GM19397 (cell line): ENCODE measurements at regions not wholly inside any gene's neighbourhood (a gene's known extent, or its start where the extent isn't known, plus 50 kb on each side); places are given as distances from the start of the nearest gene placed in this dataset.

Experiments
- ATAC-seq: cut with Tn5 transposase; IDR thresholded peaks from one replicate; pipeline ENCODE4 v1.9.1; 2021; ENCODE audit warnings: mild to moderate bottlenecking, moderate library complexity; ENCODE audit not compliant: unreplicated experiment

DNA sequence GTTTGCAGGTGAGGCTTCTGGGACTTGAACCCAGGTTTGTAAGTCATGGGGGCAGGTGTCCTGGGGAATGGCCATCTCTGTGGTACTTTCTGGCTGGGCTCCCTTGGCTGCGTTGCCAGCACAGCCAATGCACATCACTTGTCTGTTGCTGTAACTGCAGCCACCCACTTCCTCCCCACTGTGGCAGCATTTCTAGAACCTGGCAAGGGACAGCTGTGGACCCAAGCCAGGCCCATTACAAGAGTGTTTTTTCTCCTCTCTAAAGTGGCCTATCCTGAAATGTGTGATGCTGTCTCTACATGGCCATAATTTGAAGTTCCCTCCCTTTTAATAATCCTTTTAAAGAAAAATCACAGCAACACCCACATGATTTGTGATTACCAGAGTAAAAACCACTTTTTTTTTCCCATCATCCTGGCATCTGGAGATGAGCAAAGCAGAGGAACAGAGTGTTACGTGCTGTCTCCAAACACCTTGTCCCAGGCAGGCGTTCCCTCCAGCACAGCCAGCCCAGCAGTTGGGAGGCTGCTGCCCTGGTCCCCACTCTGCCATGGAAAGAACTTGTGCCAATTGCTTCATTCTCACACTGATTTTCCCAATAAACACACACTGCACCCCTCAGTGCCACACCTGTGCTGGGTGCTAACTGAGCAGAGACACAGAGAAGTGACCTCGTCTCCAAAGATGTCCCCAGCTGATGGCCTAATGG lies 360.6 kb upstream of the USP24 start:
- ATAC-seq = no peak

DNA sequence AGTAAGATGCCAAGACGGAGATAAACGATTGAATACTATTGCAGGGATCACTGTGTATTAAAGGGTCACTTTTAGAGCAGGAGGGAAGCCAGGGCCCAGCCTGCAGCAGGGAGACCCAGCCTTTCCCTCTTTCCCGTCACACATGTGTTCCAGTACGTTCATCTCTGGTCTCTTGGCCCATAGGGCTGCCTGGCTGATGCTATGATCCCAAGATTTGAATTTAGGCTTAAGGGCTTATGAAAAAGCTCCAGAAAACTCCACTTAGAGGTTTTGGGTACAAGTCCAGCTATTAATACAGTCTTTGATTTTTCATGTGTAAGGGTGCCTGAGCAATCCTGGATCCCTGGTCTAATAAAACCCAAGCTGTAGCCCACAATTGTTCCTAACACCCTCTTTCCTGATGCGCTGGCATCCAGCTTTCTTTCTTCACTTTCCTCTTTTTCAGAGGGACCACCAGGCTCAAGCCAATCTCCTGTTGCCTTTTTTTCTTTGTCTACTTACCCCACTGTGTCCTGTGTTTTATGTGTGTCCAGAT lies 359.6 kb upstream of the USP24 start:
- no peak for ATAC-seq

DNA sequence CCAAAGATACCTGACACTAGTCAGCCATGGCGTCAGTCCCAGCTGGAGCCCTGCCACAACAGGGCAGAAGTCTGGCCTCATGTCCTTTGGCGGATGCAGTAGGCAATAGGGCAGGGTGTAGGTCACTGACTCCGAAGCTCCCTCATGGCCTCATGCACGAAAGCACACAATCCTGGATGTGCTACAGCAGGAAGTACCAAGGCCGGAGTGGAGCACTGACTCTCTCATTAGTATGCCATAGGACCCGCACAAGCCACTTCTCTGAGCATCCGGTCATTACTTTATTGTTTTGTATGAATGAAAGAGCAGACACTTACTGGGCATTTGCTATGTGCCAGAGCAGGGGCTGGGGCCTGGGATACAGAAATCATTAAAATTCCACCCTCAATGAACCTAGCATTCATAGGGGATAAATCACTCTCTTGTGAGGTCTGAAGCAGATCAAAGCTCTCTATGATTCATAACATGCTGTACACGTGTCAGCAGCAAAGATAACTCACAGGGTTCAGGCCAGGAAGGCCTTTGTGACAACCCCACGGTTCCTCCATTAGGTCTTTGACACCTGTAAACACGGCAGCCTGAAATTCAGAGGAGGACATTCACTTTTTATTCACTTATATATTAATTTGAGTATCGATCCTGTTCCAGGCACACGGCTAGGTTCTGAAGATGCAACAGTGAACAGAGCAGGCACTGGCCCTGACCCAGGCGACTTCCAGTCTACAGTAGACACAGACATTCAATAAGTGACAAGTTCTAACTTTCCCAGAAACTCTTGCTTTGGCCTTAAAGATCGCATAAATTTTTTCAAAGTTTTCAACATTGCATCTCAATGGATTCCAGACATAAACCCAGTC lies 357.9 kb upstream of the USP24 start:
- ATAC-seq = no peak

DNA sequence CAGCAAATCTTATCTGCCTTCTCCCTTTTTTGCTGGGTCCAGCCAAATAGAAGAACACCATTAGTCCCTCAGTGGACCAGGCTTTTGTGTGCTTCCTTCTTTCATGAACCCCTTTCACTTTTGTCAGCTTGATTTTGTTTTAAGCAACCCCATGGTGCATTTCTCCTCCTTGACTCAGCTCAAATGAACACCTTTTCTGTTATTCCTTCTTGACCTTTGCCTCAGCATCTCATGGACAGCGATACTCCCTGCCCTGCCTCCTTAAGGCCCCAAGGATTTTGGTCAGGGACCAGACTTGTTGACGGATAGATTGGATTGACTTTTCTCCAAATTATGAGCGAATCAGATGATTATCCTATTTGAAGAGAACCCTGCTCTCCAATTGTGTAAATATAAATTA lies 356.6 kb upstream of the USP24 start:
- no peak for ATAC-seq

DNA sequence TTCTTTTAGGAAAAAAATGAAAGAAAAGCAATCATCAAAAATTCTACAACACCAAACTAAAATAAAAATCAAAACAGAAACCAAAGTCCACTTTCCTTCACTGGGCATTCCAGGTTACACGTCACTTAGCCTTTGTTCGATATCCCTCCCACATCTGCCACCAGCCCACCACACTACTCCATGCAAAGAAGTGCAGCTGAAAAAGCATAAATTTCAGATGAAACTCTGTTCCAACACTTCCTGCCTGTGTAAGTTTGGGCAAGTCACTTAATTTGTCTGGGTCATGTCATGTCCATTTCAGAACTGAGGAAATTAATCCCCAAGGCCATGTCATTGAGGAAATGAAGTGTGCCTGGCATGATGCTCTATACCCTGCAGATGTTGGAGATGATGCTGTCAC lies 354.3 kb upstream of the USP24 start:
- ATAC-seq = no peak

DNA sequence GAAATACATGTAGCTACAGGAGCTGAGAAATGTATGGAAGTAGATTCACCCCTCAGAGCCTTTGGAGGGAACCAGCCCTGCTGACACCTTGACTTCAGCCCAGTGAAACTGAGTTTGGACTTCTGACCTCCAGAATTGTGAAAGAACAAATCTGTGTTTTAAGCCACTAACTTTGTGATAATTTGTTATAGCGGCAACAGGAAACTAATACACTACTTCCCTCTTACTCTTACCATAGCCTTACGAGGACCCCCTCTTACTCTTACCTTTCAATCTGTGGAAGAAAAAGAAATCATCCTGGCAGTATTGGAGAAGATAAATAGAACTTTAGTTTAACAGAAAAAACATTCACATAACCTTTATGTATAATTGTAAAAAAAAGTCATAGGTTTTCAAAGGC lies 353.6 kb upstream of the USP24 start:
- no peak for ATAC-seq

DNA sequence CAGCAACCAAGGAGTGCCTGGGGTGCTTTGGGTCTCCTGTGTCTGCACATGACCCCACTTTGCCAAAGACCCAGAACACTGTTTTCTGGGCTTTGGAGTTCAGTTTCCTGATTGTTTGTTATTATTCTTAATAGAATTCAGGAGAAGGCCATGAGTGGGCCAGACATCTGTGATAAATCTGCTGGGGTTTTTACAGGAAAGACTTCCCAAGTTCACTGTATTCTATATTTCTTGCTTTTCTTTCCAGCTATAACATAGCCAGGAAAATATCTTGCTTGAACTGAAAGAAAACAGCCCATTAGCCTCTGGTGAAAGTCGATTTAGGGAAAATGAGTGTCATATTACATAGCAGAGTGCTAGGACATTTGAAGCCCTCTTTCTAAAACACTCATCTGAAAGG lies 345.1 kb upstream of the USP24 start:
- ATAC-seq = no peak

DNA sequence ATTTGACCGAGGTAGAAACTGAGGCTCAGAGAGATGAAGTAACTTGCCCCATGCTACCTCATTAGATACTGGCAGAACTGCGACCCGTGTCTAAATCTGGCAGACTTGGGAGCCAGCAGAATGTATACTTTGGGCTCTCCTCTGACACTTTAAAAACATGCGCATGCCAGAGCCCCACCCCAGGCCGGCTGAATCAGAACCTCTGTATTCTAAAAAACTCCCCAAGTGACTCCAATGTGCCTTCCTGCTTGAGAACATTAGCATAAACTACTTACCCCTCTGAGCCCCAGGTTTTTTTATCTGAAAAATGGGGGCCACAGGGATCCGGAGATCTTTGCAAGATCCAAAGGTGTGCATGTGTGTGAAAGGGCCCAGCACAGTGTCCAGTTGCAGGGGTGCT lies 344.7 kb upstream of the USP24 start:
- no peak for ATAC-seq

DNA sequence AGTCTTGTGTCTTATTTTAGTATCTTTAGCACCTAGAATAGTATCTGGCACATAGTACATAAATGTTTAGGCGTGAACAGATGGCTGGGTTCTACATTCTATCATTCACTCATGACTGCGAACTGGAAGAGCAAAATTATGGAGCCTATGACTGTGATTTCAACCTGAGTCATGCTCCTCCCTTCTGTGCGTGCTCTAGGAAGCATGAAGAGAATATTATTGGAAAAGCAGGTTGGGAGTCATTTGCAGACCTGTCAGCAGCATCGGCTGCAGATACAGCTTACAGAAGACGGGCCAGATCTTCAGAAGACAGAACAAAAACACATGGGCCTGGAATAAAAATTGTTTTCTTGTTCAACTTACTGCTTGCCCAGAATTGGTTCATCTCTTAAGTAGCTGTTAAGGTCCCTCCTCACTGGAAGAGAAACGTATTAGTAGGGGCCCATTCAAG lies 344.0 kb upstream of the USP24 start:
- no peak for ATAC-seq

DNA sequence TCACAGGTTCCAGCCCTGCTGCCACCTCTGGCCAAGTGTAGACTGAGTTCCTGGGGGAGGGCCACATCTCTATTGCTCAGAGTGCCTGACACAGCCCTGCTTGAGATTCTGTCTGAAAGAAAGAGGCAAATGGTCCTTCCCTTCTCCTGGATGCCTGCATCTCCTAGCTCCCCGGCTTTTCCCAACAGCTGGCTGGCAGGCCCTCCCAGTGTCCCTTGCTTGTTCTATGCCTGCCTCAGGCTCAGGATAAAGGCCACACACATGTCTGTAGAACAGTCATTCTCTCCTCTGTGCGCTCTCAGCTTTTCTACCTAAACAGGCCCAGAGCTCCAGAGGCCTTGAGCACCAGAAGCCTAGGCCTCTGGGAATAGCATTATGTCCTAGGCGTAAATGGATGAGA lies 343.4 kb upstream of the USP24 start:
- ATAC-seq = no peak

DNA sequence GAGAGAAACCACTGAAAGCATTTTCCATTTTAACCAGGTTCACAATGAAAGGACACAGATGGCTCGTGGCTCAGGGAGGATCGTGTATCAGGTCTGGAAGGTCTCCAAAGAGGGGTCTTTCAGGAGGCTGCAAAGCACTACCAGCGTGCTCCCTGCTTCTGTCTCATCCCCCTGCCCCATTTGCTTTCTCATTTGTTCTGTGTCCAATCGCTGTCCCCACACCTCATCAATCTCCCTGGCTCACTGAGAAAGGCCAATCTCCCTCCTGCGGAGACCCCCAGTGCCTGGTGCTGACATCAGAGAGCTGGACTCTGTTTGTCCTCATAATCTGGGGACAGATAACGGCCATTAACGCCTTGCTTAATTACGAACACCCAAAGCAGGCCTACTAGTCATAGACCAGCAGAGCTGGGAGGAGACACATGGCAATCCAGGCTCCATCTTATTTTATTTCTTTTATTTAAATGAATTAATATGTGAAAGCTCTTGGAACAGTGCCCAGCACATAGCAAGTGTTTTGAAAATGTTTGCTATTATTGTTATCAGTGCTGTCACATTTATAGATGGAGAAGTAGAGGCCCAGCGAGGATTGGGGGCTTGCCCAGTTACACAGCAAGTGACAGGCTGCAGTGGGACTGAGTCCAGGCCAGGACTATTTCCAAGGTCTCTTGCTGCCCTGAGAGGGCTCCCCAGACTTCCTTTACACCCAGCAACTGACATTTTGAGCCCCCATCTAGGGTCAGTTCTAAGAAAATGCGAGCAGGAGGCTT lies 341.0 kb upstream of the USP24 start:
- ATAC-seq = no peak

DNA sequence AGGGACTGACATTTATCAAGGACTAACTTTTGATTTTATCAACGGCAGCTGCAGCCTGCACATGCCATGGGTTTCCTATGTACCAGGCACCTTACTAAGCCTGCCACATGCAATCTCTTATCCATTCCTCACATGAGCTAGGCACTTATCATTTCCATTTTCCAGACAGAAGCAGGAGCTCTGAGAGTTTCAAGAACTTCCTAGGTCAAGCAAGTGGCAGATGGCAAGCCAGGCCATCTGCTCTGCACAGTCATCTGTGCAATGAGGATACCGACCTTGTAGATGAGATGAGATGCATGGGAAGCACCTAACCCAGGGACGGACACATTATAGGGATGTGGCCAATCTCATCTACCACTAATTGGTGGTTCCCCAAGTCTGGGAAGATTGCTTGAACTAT lies 339.4 kb upstream of the USP24 start:
- no peak for ATAC-seq

DNA sequence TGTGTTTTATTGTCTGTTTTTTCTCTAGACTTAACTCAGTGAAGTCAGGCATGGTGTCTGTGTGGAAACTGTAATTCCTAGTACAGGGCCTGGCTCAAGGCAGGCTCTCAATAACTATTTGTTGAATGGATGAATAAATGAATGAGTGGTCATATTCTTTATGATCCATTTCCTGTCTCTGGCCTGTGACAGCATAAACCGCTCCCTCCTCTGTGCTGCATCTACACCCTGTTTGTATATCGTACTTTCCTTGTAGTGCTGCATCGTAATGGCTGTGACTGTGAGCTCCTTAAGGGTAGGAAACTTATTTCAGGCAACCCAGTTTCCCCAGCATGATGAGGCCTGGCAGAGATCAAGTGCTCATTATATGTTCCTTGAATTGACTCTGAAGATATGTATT lies 337.5 kb upstream of the USP24 start:
- ATAC-seq = no peak

DNA sequence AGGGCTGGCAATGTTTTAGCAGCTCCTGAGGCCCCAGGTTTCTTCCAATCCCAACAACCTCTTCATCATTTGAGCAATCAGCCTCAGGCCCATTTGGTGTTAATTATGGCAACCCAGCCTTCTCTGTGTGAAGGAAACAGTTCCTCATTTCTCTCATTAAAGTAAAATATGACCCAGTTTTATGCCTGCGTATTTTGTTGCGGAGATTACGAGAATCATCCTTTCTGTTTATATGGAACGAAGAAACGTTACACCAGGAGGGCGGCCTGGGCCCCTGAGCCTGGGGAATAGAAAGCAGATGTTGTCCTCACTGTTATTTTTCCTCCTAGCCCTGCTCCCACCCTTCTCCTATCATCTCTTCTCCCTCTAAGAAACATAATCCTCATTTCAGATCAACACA lies 332.2 kb upstream of the USP24 start:
- ATAC-seq = no peak

DNA sequence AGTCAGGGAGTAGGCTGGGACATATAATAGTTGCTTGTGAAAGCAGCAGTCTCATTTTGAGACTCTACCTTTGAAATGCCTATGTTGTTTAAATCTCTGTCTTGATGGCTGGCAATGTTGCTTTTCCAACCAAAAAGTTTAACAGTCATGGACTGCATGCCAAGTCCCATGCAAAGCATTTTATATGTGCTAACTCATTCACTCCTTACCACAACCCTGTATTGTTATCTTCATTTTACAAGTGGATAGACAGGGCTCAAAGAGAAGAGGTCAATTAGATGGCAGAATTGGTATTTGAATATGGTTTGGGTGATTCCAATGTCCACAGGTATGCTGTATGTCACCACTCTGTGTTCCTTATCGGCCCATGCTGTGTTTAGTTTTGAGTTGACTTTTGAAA lies 331.4 kb upstream of the USP24 start:
- no peak for ATAC-seq

DNA sequence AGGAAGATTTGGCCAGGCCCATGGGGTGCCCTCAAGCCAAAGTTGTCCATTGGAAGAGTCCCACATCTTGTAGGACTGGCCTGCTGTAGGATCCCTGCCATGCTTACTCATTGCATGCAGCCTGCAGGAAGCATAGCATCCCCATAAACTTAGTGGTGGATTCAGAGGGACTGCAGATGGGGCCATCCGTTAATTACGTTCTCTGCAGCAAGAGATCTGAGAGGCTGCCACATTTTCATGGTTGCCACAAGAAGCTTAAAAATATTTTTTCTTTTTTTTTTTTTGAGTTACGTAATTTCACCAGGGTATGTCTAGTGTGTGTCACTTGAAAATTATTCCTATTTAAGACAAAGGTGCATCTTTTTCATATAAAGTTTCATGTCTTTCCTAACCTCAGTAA lies 329.7 kb upstream of the USP24 start:
- no peak for ATAC-seq

DNA sequence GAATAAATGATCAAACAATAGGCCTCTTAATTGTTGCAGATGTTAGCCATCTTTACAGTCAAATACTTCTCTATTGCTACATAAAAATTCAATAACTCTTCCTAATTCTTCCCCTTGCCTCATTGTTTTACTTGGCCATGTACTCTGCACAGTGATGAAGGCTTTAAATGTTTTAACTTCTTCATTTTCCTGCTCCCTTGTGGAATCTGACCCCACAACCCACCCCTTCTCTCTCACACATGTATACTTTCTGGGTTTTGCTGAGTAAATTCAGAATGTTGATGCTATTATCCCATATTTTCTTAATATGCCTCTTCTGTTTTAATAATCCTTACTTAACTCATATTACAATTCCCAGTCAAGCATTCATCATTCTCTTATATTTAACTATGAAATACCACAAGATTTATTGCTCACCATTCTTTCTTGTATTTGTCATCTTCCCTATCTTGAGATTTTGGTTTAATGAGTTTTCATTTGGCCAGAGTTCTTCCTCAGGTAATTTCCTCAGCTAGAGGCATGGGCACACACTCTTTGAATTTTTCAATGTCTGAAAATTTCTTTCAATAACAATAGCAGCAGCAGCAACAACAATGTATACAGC lies 327.8 kb upstream of the USP24 start:
- ATAC-seq = no peak

DNA sequence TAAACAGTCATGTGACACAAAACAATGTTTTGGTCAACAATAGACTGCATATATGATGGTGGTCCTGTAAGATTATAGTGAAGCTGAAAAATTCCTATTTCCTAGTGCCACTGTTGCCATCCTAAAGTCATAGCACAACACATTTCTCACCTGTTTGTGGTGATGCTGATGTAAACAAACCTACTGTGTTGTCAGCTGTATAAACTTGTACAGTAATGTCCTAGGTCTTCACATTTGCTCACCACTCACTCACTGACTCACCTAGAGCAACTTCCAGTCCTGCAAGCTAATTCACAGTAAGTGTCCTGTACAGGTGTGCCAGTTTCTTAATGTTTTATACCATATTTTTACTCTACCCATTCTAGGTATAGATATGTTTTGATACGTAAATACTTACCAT lies 326.1 kb upstream of the USP24 start:
- ATAC-seq = no peak

DNA sequence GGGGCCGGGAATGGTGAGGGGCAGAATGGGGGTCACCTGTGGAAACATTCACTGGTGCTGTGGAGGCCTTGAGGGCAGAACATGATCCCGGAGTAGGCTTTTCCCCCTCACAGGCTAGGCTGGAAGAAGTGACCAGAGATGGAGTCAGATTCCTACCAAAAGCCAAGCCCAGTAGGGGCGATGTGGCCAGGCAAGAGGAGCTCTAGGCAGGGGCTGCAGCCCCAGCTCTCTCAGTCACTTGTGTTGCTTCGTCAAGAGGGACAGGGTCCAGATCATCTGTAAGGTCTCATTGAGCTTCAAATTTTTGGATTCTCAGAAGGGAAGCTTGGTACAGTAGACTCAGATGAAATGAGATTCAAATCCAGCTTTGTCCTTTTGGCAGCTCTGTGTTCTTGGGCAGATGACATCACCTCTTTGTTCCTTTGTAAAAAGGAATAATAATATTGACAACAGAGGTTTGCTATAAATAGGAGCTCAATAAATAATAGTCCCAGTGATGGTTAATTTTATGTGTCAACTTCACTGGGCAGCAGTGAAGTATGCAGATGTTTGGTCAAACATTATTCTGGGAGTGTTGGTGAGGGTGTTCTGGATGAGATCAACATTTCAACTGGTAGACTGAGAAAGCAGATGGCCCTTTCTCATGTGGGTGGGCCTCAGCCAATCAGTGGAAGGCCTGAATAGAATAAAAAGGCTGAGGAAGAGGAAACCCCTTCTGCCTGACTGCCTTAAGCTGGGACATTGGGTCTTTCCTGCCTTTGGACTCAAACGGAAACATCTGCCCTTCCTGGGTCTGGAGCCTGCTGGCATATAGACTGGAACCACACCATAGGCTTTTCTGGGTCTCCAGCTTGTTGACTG lies 324.7 kb upstream of the USP24 start:
- ATAC-seq = no peak

DNA sequence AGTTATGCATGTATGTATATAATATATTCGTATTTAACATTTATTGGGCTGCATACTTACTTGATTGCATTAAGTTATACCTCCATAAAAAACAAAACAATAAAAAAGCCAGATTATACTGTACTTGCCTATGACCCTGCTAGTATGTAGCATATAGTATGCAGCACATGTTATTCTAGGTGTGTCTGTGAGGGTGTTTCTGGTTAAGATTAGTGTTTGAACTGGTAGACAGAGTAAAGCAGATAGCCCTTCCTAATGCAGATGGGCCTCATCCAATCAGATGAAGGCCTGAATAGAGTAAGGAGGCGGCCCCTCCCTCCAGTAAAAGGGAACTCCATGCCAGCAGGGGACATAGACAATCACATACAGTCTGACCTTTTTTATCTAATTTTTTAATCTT lies 323.3 kb upstream of the USP24 start:
- no peak for ATAC-seq
